Activated gamma-delta T cell treated with anti-CD3 and anti-CD28 coated beads, Interleukin-2, amount 50 U/mL, for 16 hours (primary cell): ENCODE measurements at regions not wholly inside any gene's neighbourhood (a gene's known extent, or its start where the extent isn't known, plus 50 kb on each side); places are given as distances from the start of the nearest gene placed in this dataset.

Experiments used
- DNase-seq: peaks from one replicate; pipeline ENCODE4 v3.0.0-alpha.2; 2020; ENCODE audit warnings: low read depth

DNA sequence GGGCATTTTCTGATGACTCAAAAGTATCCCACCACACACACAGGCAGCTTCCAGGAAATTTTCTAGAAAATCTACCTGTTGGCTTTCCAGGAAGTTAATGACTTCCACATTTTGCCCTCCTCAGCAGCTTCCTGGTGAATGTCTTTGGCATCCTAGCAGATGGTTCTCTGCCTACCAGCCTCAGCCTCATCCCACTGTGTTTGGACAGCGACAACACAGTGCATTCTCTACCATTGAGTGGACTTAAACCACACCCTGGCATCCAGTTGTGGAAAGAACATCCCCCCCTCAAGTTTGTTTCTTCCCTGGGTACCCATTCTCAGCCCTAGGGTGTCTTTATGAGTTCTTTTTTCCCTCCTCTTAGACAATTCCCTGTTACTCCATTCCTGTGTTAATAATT lies 50.8 kb upstream of the GADL1 start:
- DNase-seq: no peak

DNA sequence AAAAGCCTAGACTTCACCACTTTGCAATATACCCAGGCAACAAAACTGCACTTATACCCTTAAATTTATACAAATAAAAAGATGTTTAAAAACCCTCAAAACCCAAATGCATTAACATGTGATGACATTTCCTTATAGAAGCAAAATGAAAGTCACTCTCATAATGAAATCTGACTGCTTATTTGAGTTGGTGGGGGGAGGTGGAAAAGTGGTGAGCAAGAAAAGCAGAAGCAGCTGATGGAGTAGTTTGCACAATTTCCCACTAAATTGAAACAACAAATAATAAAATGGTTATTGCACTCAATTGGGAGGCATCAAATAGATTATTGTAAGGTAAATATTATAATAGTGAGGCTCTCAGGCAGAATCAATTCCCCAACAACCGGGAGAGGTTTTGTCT lies 54.0 kb upstream of the GADL1 start:
- no peak for DNase-seq

DNA sequence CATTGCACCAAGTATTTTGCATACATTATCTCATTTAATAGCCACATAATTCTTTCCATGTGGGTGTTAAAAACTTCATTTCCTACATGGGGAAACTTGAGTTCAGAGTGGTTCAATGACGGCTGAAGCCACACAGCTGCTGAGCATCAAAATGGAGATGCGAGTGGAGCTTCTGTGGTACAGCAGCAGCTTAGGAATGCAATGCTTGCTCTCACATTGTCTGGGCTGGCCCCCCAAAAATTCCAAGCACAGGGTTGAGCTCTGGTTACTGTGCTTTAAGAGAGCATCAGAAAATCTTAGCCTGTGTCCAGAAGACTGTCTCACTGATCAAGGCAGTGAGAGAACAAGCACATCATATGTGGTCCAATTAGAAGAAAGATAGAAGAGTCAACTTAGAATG lies 57.4 kb upstream of the GADL1 start:
- DNase-seq: no peak

DNA sequence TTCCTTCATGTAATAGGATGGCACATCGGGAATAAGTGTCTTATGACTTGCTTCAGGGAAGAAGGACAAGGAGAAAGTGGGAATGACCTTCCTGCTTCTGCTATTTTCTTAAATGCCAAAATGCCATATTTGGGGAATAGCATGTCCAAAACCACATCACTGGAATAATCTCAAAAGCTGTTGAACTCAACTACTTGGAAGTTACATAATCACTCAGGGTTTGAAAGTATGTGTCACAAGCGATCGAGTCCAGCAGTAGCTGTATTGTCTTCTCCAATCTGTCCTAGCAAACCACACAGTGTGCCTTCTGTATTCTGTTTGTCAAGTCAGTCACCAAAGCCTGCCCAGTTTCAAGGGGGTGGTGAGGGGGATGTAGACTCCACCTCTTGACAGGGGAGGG lies 58.3 kb upstream of the GADL1 start:
- DNase-seq: no peak

DNA sequence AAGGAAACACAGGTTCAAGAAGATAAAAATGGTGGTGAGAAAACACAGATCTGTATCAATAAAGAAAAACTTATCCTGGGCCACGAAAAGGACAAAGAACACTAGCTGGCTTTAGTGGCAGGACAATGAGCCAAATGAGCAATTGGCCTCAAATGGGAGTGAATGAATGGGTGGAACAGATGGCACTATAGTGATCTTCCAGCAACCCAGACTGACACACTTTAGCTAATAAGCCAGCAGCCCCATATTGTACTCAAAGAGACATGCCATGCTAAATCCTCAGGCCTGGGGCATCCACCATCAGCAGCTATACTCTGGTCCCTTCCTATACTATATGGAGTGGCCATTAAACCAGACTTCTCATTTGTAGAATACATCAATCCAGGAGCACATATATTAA lies 60.0 kb upstream of the GADL1 start:
- no peak for DNase-seq

DNA sequence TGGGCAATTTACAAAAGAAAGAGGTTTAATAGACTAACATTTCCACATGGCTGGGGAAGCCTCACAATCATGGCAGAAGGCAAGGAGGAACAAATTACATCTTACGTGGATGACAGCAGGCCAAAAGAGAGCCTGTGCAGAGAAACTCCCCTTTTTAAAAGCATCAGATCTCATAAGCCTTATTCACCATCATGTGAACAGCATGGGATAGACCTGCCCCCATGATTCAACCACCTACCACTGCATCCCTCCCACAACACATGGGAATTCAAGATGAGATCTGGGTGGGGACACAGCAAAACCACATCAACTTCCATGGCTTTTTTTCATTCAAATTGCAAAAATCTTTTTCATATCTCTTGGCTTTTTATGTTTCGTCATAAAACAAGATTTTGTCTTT lies 67.6 kb upstream of the GADL1 start:
- no peak for DNase-seq

DNA sequence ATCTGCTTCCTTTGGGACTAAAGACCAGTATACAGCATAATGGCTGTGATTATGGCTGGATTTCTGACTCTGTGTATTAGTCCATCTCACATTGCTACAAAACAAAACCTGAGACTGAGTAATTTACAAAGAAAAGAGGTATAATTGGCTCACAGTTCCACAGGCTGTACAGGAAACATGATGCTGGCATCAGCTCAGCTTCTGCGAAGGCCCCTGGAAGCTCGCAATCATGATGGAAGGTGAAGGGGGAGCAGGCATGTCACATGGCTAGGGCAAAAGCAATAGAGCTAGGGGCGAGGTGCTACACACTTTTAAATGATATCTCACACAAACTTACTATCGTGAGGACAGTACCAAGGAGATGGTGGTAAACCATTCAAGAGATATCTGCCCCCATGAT lies 68.0 kb upstream of the GADL1 start:
- no peak for DNase-seq

DNA sequence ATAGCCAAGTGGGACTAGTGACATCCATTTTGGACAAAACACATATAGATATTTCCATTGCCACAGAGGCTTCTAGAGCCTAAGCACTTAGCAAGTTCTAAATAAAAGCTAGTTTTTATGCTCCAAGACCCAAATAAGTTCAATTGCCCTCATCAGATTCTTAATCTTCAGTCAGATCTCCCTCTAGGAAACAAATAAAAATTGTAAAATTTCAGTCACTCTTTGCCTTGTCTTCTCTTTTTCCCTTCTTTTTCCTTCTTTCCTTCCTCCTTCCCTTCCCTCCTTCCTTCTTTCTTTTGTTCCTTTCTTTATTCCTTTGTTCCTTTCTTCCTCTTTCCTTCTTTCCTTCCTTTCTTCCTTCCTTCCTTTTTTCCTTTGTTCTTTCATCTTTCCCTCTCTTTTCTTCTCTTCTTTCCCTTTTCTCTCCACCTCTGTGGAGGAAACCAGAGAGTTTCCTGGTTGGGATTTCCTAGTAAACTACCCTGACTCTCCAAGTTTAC lies 68.8 kb upstream of the GADL1 start:
- no peak for DNase-seq

DNA sequence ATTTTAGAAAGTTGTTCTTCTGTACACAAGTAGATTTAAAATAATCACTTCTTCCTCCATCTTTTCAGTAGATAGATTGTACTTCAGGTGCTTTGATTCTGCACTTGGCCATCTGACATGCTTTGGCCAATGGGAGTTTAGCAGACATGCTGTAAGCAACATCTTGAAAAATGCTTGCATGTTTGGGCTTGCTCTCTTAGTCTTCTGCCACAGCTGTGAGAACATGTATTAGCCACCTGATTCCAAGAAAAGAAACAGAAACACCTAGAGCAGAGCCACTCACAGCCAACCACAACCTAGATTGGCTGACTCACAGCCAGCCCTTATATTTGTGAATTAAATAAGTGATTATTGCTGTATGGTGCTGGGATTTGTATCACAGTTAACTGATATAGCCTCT lies 70.2 kb upstream of the GADL1 start:
- no peak for DNase-seq

DNA sequence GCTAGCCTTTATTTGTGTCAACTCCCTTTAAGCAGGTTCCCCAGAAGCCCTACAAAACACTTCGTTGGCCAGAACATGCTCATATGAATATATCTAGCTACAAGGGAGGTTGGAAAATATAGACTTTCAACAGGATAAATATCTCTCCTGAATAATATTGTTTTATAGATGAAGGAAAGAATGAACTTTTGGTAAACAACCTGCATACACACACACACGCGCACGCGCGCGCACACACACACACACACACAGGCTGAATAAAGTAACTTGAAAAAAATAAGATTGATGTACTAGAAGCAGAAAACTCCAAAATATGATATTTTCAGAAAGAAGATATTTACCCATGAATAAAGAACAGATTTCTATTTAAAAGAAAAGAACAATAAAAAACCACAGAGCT lies 72.4 kb upstream of the GADL1 start:
- DNase-seq: no peak

DNA sequence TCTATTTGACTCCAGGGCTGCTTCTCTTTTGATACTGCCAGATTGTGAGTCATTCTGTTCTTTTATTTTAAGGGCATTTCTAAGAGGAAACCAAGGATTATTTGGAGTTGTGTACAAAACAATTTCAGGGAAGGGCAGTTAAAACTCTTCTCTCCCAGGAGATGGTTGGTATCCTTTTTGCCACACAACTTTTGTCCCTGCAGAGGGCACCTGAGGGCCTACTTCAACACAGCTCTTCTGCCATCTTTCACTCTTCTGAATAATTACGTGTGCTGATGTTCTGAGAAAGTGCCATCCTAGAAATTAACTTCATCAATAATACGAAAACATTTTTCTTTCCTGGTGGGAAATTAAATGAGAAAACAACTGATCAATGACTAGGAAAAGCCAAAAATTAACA lies 75.7 kb upstream of the GADL1 start:
- no peak for DNase-seq

DNA sequence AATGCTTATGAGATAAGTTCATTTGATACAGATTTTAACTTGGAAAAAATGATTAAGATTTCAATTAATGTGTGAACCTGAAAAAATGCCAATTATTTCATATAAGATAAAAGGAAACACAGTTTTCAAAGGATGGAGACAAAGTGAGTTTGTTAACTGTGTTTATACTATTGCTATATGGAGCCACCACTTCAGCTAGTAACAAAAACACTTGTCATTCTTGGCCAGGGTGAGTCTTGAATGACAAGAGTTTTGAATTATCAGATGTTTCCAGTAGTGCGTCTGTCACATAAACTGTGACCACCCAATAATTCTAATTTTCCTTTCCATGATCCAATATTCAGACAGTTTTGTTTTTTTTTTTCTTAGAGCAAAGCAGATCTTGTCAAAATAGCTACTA lies 78.0 kb upstream of the GADL1 start:
- DNase-seq: no peak

DNA sequence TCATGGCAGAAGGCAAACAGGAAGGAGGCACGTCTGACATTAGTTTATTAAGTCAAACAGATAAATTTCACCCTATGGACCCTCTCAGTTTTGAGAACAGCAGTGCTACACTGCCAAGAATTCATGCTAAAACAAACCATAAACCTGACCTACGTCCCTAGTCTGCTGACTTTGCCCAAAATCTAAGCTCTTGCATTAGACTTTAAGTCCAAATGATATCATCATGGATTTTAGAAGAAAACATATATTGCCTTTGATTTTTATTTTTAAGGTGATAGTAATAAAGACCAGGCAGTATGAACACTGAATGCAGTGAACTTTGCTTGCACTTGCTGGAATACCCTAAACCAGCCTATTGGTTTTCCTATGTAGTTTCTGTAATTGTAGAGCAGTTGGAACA lies 79.6 kb upstream of the GADL1 start:
- no peak for DNase-seq

DNA sequence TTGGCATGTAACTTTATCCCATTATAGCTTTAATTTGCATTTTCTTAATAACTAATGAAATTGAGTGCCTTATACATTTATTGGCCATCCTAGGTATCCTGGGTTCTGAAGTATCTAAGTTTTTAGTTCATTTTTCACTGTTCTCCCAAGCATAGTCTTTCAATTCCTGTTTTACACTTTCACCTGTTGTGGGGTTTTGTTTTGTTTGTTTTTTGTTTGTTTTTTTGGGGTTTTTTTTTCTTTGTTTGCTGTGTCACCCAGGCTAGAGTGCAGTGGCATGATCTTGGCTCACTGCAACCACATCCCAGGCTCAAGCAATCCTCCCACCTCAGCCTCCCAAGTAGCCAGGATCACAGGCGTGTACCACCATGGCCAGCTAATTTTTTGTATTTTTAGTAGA lies 83.1 kb upstream of the GADL1 start:
- DNase-seq: no peak

DNA sequence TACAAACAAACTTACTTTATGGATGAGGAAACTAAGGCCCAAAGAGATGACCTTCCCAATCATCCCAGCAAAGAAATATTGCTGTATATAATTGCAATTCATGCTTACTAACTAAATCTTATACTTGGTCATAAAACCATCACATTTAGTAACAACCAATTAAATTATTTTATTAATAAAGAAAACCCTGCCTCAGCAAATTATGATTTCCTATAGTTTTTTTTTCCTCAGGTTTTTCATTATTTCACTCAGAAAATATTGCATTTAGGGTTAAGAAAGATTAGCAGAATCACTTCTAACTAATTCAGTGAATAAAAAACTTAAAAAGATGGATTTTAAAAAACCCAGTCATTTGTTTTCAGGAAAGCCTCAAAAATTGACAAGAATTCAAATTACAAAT lies 86.5 kb upstream of the GADL1 start:
- no peak for DNase-seq

DNA sequence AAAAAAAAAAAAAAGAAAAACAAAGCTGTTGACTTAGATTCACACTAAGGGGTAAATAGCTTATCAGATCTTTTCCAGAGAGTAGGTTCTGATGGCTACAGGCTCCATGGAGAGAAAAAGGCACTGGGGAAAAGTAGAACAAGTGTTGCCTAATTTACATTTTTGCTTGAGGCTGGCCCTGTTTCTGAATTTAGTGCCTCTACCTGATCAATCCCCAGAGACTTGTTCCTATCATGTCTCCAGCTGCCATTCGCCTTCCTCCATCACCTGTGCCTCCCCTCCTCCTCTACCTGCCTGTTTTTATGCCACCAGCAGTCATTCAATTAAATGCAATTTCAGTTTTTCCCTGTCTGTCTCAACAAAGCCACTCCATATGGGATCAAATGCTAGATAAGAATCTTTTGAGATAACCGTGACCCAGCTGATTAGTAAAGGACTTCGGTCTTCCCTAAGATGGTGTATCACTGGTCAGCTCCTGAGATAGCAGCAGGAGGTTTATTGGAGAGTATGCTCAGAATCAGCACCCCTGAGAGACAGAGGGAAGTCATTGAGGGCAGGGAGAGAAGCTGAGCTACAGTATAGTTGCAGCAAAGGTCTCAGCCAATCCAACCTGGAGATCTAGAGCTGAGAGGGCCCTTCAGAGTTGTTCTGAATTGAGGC lies 88.1 kb upstream of the GADL1 start:
- DNase-seq: no peak

DNA sequence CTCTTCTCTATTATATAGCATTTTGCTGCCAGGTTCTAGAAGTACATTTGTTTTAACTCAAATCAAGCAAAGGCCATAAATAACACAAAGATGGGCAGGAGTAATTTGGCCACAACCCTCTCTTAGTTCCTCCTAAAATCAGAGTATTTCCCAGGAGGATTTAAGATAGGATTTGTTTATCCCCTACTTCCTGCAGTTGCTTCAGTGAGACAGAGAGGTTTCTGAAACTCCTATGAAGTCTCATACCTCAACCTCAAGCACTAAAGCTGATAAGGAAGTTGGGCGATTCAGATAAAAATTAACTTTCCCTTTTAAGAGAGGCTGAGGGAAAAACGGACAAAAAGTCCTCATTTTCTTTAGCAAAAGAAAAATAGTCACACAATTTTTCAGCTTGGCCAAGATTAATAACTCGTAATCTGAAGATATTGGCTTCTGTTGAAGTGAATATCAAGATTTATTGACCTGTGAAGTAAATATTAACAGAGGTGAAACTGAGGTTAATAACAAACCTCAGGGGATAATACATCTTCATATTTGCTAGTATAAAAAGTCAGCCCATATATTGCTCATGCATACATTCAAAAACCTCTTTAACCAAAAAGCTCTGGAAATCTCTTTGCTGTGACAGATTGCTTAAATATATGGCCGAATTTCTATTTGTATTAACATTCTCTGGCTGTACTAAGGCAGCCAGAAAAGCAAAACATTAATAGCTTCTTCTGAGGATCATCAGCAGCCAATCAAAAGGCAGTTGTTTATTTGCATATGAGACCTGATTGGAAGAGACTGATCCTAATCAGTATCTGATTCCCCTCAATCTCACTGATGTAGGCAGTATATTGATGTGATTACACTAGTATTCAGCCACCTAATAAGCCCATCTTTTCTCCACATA lies 90.6 kb upstream of the GADL1 start:
- DNase-seq: no peak

DNA sequence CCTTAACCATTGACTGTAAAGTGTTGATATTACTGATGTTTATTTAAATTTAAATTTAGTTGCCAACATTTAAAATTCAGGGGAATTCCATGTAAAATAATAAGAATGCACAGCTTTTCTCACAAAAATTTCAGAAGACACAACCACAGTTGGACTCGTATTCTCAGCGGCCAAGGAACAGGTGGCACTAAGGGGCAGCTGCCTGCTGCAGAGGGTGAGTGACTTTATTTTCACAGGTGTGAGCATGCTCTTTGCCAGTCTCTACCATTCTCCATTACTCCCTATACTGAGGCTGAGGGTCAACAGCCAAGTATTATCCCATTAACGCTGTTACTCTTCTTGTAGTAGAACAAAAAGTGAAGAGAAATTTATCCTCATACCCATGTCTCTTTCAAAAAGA lies 92.1 kb upstream of the GADL1 start:
- DNase-seq: no peak

DNA sequence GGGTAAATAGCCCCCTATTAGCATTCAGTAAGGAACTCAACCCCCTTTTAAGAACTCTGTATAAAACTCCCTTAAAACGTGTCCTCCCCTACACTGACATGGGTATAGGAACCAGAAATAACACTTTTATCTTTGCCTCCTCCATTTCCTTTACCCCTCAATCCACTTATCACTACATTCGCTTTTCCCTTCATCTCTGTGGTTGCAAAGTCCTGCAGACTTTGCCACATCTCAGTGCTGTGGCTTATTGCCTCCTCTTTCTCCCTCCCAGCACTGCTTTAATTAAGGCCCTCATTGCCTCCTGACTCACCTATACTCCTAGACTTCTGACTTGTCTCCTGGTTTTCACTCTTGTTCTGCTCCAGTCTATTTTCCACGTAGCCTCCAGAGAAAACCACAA lies 94.3 kb upstream of the GADL1 start:
- no peak for DNase-seq

DNA sequence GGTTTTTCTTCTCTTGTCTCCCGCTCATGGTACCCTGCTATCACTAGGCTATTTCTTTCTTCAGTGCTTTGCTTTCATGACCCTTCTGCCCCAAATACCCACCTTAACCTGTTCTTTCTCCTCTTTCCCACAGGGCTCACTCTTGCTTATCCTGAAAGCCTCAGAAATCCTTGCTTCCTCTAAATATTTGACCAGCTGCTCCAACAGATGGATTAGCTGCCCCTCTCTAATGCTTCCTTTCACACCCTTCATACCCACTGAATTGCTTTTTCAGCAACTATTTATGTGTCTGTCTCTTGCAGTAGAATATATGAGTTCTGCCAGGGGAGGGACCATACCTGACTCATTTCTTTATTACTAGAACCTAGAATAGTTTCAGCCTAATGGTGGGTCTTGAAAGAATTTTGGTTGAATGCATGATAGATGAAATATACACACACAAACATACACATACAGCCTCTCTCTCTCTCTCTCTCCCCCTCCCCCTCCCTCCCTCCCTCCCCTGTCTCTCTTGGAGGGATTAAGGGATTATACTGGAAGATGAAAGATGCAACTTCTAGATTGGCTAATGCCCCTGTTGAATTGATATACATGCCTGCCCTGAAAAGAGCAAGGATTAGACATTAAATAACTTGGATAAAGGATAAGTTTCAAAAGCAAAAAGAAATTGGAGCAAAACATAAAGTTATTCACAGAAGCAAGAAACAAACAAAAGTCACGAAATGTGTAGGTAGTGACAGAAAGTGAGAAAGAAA lies 95.0 kb upstream of the GADL1 start:
- DNase-seq: no peak

DNA sequence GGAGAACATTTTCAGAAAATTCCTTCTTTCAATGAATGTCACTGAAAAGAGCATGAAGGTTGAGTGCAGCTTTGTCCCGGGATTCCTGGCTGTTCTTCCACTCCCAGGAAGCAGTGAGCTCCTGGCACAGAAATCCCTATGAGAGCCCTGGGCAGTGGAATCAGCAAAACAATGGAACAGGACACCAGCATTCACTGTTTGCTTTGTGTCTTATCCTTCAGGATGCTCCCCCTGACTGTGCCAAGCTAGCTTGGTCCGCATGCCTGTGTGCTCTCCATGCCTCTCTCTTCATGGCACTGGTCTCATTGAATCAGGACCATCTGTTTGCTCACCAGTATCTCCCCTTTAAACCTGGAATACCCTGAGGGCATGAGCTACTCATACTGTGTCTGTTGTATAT lies 102.0 kb upstream of the GADL1 start:
- DNase-seq: no peak

DNA sequence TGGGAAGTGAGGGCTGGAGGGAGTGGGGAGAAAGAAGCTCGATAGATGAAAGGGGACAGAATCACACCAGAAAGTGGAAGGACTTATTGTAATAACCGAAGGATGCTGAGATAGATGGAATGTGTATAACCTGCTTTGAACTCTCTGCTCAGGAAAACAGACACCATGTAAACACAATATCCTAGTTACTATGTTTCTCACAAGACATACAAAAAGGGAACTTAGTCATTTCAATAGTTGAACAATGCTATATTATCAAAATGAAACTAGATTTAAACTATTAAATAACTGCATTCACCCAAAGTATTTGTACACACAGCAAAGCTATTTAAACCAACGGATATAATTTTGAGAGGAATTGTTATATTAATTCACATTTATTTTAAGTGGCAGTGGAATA lies 108.3 kb upstream of the GADL1 start:
- DNase-seq: no peak
